Mucosa of descending colon (tissue), 3 donors: ENCODE measurements at regions not wholly inside any gene's neighbourhood (a gene's known extent, or its start where the extent isn't known, plus 50 kb on each side); places are given as distances from the start of the nearest gene placed in this dataset.

Source experiments
- ATAC-seq: fragments of 200-7000 bp; cut with Tn5 transposase; one replicate; pipeline ENCODE4 v1.9.1; 2020; ENCODE audit warnings: mild to moderate bottlenecking, moderate library complexity
- DNase-seq, 3 donors: peaks; one replicate each; pipeline ENCODE4 v3.0.0-alpha.2; 2020
- H3K36me3 ChIP-seq: fragments of 200-600 bp; one replicate; pipeline ENCODE4 v1.8.0; 2021; ENCODE audit warnings: low read depth, mild to moderate bottlenecking
- H3K4me1 ChIP-seq: fragments of 200-600 bp; one replicate; pipeline ENCODE4 v1.8.0; 2021; ENCODE audit warnings: low read depth, mild to moderate bottlenecking
- H3K4me3 ChIP-seq: fragments of 200-600 bp; one replicate; pipeline ENCODE4 v1.8.0; 2021; ENCODE audit warnings: mild to moderate bottlenecking
- H3K9me3 ChIP-seq: fragments of 200-600 bp; one replicate; pipeline ENCODE4 v1.8.0; 2021; ENCODE audit warnings: mild to moderate bottlenecking
- CTCF ChIP-seq: fragments of 200-600 bp; IDR thresholded peaks from one replicate; pipeline ENCODE4 v1.8.0; 2022; ENCODE audit warnings: antibody characterized with exemption, mild to moderate bottlenecking
- intact Hi-C, 2 donors: fragments of 100-400 bp; cut with DNase I in 1 of 2; cut with micrococcal nuclease in 1 of 2; formaldehyde crosslinking; loops; one replicate each; pipeline versions ENCODE4 v1.11.0 to v1.11.1; 2022; cut with DNase I, micrococcal nuclease
- donor health status: DM: no; HTN: no; CAD: no; lungs with moderate emphysema.
- donor health status: DM: no; HTN: no; CAD: no.
- donor health status: DM: no; HTN: yes; CAD: no.

- ATAC-seq (no peak), DNase-seq (no peak)
- Histone ChIP-seq H3K4me1 (peaks cover 12% of the 10 kb centered on the region), H3K36me3 (no peaks in the 10 kb centered on the region), H3K9me3 (no peaks in the 10 kb centered on the region), H3K4me3 (no peak overlapping the region)
- intact Hi-C loops = loop anchor here in 1 of 2 donors (10.0 kb wide), 1 partner anchor 244 kb away; no protein-coding TSS in a partner anchor
- no peak for TF ChIP-seq CTCF
Observed at GRCh38 chr6:27758491-27758890, 153.7 kb downstream of the OR2B2 start.

DNA sequence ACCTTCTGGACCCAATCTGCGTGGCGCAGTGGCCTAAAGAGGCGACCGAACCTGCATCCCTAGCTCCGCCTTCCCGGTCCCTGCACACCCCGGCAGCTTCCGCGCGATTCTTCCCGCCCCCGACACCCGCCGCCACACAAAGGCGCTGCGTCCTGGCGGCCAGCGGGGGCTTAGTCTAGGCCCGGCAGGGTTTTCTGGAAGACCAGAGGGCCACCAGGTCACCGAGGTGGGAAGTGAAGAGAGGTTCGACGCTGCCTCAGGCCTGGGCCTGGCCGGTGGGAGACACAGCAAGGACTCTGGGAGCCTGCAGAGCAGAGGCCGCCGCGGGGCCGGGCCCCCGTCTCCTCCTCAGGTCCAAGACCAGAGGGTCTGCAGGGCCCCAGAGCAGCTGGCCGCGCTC is 154.9 kb downstream of the OR2B2 start:
- DNase-seq (peak; percentile 68 to 80 (median 76)), ATAC-seq (peak; percentile 59)
- no peaks in the 10 kb centered on the region for H3K9me3 ChIP-seq
- TF ChIP-seq CTCF = no peak
- peak overlapping the region; percentile 25 for H3K4me3 ChIP-seq
- peaks cover 12% of the 10 kb centered on the region for H3K4me1 ChIP-seq
- intact Hi-C loops = loop anchor here in 1 of 2 donors (10.0 kb wide), 1 partner anchor 243 kb away; no protein-coding TSS in a partner anchor
- H3K36me3 ChIP-seq = no peaks in the 10 kb centered on the region

DNA sequence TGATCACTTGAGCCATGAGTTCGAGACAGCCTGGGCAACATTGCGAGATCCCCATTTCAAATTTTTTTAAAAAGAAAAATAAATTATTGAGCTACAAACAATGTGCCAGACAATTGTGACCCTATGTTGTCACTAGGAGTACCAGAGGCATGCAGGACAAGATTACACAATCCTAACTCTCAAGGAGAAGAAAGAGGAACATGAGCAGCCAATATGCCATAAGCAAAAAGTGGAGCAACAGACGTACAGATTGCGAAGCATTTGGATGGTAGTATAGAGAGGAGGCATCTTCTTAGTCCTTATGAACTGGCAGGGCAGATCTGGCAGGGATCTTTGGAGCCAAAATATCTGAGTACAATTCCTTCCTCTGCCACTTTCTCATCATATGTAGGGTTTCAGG is 156.4 kb downstream of the OR2B2 start:
- TF ChIP-seq CTCF = no peak
- DNase-seq = no peak
- no peak for ATAC-seq
- intact Hi-C loops = loop anchor here in 1 of 2 donors (10.0 kb wide), 1 partner anchor 241 kb away; no protein-coding TSS in a partner anchor
- peaks cover 12% of the 10 kb centered on the region for H3K4me1 ChIP-seq
- no peaks in the 10 kb centered on the region for H3K9me3 ChIP-seq
- H3K36me3 ChIP-seq = no peaks in the 10 kb centered on the region
- H3K4me3 ChIP-seq = no peak overlapping the region

DNA sequence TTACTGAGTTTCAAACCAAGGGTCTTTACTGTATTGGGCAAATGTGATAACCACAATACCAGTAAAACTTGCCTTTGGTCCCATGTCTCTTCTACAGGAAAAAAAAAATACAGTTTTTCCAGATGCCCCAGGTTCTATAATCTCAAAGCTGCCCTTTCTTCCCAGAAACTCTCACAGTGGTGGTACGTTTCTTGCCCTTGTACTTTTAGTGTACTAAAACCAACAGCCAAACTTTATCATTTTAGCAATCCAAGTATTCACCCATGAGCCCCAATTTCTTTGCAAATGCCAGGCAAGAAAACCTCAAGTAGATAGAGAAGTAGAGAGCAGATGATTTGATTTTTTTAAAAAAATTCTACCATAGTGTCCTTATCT is 157.8 kb downstream of the OR2B2 start:
- intact Hi-C loops = loop anchor here in 1 of 2 donors (10.0 kb wide), 1 partner anchor 240 kb away; no protein-coding TSS in a partner anchor
- DNase-seq = no peak
- Histone ChIP-seq H3K4me1 (peaks cover 12% of the 10 kb centered on the region), H3K36me3 (no peaks in the 10 kb centered on the region), H3K4me3 (no peak overlapping the region), H3K9me3 (no peaks in the 10 kb centered on the region)
- no peak for ATAC-seq
- TF ChIP-seq CTCF = no peak

- ATAC-seq = peak; percentile 53
- peak; percentile 68 to 85 (median 78) for DNase-seq
- Histone ChIP-seq H3K36me3 (no peaks in the 10 kb centered on the region), H3K9me3 (no peaks in the 10 kb centered on the region), H3K4me3 (no peak overlapping the region), H3K4me1 (peaks cover 12% of the 10 kb centered on the region)
- no peak for TF ChIP-seq CTCF
- intact Hi-C loops = loop anchor here in 1 of 2 donors (10.0 kb wide), 1 partner anchor 239 kb away; no protein-coding TSS in a partner anchor
Observed at GRCh38 chr6:27753668-27754407, 158.4 kb downstream of the OR2B2 start.
